ENCODE measurements at regions not wholly inside any gene's neighbourhood (a gene's known extent, or its start where the extent isn't known, plus 50 kb on each side); places are given as distances from the start of the nearest gene placed in this dataset.
"Not testable (repeated sequence)": the region's sequence is repeated elsewhere in the genome, so short reads cannot be mapped to it uniquely, and the experiment has no call there.

DNA sequence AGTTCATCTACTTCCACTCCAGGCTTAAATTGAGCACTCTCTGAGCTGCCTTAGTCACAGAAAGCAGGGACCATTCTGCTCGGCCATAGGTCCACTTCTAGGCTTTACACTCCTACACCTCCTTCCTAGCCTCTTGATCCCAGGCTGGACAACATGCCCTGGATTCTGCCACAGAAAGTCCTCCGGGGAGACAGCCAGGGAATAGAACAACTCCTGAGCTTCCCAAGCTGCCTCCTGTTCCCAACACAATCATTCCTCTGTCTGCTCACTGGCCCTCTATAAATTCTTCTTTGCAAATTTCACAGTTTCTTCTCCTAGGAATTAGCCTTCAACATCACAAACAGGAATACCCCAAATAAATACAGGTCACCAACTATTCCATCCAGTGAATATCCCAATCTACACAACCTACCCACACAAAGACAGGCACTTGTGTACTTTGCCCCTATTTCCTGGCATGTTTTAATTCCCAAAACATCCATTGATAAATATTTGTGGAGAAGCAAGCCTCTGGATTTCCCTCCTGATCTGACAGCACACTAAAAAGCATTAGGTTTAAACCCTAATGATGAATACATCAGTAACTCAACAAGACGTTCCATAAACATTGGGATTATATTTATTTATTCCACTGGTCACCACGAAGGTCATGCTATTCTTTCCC, 125.5 kb downstream of the ENC1 start:
- CTCF ChIA-PET = no interaction called here
- TF ChIP-seq, protein P1, sequence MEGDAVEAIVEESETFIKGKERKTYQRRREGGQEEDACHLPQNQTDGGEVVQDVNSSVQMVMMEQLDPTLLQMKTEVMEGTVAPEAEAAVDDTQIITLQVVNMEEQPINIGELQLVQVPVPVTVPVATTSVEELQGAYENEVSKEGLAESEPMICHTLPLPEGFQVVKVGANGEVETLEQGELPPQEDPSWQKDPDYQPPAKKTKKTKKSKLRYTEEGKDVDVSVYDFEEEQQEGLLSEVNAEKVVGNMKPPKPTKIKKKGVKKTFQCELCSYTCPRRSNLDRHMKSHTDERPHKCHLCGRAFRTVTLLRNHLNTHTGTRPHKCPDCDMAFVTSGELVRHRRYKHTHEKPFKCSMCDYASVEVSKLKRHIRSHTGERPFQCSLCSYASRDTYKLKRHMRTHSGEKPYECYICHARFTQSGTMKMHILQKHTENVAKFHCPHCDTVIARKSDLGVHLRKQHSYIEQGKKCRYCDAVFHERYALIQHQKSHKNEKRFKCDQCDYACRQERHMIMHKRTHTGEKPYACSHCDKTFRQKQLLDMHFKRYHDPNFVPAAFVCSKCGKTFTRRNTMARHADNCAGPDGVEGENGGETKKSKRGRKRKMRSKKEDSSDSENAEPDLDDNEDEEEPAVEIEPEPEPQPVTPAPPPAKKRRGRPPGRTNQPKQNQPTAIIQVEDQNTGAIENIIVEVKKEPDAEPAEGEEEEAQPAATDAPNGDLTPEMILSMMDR (IDR thresholded peaks at IDR 0.05) = no peak
- ATAC-seq (ENCODE audit: low read depth) = no peak

DNA sequence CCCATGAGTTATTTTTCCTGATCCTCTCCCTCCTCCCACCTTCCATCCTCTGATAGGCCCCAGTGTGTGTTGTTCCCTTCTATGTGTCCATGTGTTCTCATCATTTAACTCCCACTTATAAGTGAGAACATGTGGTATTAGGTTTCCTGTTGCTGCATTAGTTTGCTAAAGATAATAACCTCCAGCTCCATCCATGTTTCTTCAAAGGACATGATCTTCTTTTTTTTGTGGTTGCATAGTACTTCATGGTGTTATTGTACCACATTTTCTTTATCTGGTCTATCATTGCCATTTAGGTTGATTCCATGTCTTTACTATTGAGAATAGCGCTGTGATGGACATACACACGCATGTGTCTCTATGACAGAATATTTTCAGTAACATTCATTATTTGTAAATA, 128.8 kb downstream of the ENC1 start:
- H3K36me3 Mint-ChIP-seq (ENCODE audit: low read depth); POLR2A ChIA-PET; H3K4me1 Mint-ChIP-seq; CTCF ChIA-PET; H3K27ac Mint-ChIP-seq; H3K9me3 Mint-ChIP-seq; ATAC-seq (ENCODE audit: low read depth); DNase-seq; intact Hi-C loops (cut with micrococcal nuclease); H3K4me3 Mint-ChIP-seq: not testable (repeated sequence)
- H3K27me3 Mint-ChIP-seq = peaks cover 11% of the 10 kb centered on the region

More for the DNA sequence above, 125.5 kb downstream of the ENC1 start:
- H3K4me1 Mint-ChIP-seq = no peaks in the 10 kb centered on the region
- POLR2A ChIA-PET = no interaction called here
- H3K27me3 Mint-ChIP-seq = peaks cover 18% of the 10 kb centered on the region
- intact Hi-C loops (cut with micrococcal nuclease) = no loop called here
- H3K4me3 Mint-ChIP-seq = no peak overlapping the region
- H3K36me3 Mint-ChIP-seq (ENCODE audit: low read depth) = no peaks in the 10 kb centered on the region
- no peak for DNase-seq
- H3K27ac Mint-ChIP-seq = no peak overlapping the region
- no peaks in the 10 kb centered on the region for H3K9me3 Mint-ChIP-seq

DNA sequence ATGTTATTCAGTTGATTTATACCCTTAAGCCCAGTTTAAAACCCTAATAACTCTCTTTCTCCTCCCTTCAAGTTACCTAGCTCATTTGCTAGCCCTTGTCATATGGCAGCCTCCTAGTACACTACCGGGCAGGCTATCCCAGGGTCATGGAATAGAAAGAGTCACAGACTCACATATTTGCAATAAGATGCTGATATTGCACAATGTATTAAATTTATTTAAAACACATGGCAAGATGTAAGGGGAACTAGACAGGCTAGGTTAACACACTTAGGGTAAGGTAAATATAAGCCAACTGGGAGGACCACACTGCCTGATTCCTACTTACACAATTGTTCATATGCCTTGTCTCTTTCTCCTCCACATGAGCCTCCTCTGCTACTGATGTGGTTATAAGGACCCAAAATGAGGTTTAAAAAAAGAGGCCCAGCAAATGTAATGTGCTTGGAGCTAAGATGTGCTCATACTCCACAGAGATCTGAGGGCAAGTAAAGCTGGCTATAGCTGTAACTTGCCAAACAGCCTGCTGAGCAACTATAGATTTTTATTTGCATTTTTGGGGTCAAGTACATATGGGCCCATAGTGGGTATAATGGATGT, 130.0 kb downstream of the ENC1 start:
- POLR2A ChIA-PET = no interaction called here
- no peak for DNase-seq

DNA sequence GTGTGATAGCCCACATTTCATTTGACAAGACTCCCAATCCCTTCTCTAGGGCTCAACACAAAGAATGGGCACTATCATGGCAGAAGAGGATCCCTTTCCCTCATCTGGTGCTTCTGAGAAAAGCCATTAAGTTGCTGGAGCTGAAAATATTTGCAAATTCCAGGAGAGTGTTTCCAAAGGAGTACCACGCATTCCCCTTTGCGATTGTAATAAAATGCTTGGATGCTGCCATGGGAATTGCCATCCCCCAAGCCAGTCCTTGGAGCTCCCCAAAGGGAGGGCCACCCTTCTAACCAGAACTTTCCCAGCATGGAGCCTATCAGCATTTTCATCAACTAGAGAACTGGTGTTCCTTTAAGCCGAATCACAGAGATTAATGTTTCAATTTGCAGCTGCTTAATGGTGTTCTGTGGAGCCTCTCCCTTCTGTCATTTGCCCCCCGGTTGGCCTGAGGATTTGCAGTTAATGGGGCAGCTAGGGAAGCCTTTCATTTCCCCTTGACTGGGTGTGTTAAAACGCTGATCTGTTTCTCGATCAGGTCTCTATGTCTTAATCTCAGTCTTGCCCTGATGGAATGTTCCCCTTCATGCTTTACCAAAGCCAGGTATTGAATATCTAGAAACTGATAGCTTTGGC, 133.0 kb downstream of the ENC1 start:
- Mint-ChIP-seq H3K4me3 (no peak overlapping the region), H3K36me3 (ENCODE audit: low read depth) (no peaks in the 10 kb centered on the region), H3K27ac (no peak overlapping the region), H3K4me1 (no peaks in the 10 kb centered on the region), H3K9me3 (no peaks in the 10 kb centered on the region), H3K27me3 (peaks cover 2% of the 10 kb centered on the region)
- intact Hi-C loops (cut with micrococcal nuclease) = no loop called here
- TF ChIP-seq, protein P1 (IDR thresholded peaks at IDR 0.05) = no peak
- DNase-seq (no peak), ATAC-seq (ENCODE audit: low read depth) (no peak)
- ChIA-PET CTCF (no interaction called here), POLR2A (no interaction called here)

More for the DNA sequence above, 130.0 kb downstream of the ENC1 start:
- TF ChIP-seq, protein P1 (IDR thresholded peaks at IDR 0.05) = no peak
- Mint-ChIP-seq H3K27ac (no peak overlapping the region), H3K4me1 (no peaks in the 10 kb centered on the region), H3K27me3 (peaks cover 11% of the 10 kb centered on the region), H3K9me3 (no peaks in the 10 kb centered on the region), H3K36me3 (ENCODE audit: low read depth) (no peaks in the 10 kb centered on the region), H3K4me3 (no peak overlapping the region)
- CTCF ChIA-PET = no interaction called here
- ATAC-seq (ENCODE audit: low read depth) = no peak
- intact Hi-C loops (cut with micrococcal nuclease) = no loop called here

DNA sequence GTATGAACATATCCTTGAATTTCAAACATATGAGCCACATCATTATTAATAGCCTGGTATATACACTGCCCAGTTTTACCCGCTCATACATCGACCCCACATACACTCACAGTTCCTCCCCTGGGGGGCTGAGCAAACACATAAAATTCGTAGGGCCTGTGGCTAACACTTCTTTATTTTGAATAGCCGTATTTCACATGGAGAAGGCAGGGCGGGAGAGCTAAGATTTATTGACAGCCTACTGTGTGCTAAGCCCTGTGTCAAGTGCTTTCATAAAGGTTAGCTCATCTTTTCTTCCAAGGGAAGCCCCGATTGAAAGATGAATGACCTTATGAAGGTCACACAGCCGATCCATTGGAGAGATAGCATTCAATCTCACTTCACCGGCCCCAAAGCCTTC, 134.4 kb downstream of the ENC1 start:
- H3K36me3 Mint-ChIP-seq (ENCODE audit: low read depth) = no peaks in the 10 kb centered on the region
- intact Hi-C loops (cut with micrococcal nuclease) = no loop called here
- DNase-seq (no peak), ATAC-seq (ENCODE audit: low read depth) (no peak)
- H3K27ac Mint-ChIP-seq = no peak overlapping the region
- H3K27me3 Mint-ChIP-seq = peaks cover 2% of the 10 kb centered on the region
- no peaks in the 10 kb centered on the region for H3K4me1 Mint-ChIP-seq
- TF ChIP-seq, protein P1 (IDR thresholded peaks at IDR 0.05) = no peak
- ChIA-PET POLR2A (no interaction called here), CTCF (no interaction called here)
- H3K9me3 Mint-ChIP-seq = no peaks in the 10 kb centered on the region
- H3K4me3 Mint-ChIP-seq = no peak overlapping the region

Data from activated B cell treated with CpG ODN at 0.5 μM for 24 hours (primary cell).